Endothelial cell of umbilical vein (primary cell): ENCODE measurements at regions not wholly inside any gene's neighbourhood (a gene's known extent, or its start where the extent isn't known, plus 50 kb on each side); places are given as distances from the start of the nearest gene placed in this dataset.

Experiments used
- BruUV-seq: library from RNA; stranded (reverse); fragments of 400-500 nt; replicated peaks from 2 replicates; lab custom pipeline; 2021; lab: Mats Ljungman, UMichigan
- CTCF ChIA-PET: fragments of 300-600, 350-600 bp; sonication (Branson Sonifier 250); formaldehyde crosslinking; loops from one replicate; lab custom pipeline; 2021; ENCODE audit warnings: antibody characterized with exemption, inconsistent platforms; lab: Charles Lee
- POLR2A ChIA-PET: fragments of 300-600, 350-600 bp; sonication (Branson Sonifier 250); formaldehyde crosslinking; loops from one replicate; lab custom pipeline; 2021; ENCODE audit warnings: antibody characterized with exemption, inconsistent platforms; lab: Charles Lee
- DNase-seq: peaks from one replicate; pipeline ENCODE4 v3.0.0-alpha.2; 2011; ENCODE audit warnings: low read depth, low spot score
- FAIRE-seq: peaks from 2 replicates; lab custom pipeline; 2011; peaks lifted over from hg19 to GRCh38; lab: Jason Lieb, UNC
- H2AFZ ChIP-seq: 2 replicates; pipeline ENCODE4 v1.6.0; 2012; ENCODE audit warnings: low read depth, low read length, control low read depth, inconsistent platforms
- H3K27ac ChIP-seq: 2 replicates; pipeline ENCODE4 v1.5.1; 2011; ENCODE audit warnings: low read depth, mild to moderate bottlenecking, control low read depth, low read length, moderate library complexity; ENCODE audit not compliant: insufficient read depth
- H3K27me3 ChIP-seq, 2 experiments: 2 replicates each; pipeline versions ENCODE4 v1.6.0 to v1.6.1; 2011; ENCODE audit warnings: low read length in 2 of 2, mixed read lengths in 1 of 2; ENCODE audit not compliant: control insufficient read depth in 2 of 2, insufficient read depth in 2 of 2
- H3K36me3 ChIP-seq, 2 experiments: 2 replicates in 1 of 2; 3 replicates in 1 of 2; pipeline ENCODE4 v1.5.1; 2011; ENCODE audit warnings: low read length in 2 of 2, mild to moderate bottlenecking in 1 of 2, moderate library complexity in 1 of 2; ENCODE audit not compliant: control insufficient read depth in 2 of 2, insufficient read depth in 2 of 2; ENCODE audit errors: extremely low read depth in 1 of 2
- H3K4me1 ChIP-seq: 3 replicates; pipeline ENCODE4 v1.5.1; 2011; ENCODE audit warnings: mild to moderate bottlenecking, low read length; ENCODE audit not compliant: control insufficient read depth, insufficient read depth; ENCODE audit errors: extremely low read depth
- H3K4me2 ChIP-seq: 2 replicates; pipeline ENCODE4 v1.6.1; 2011; ENCODE audit warnings: low read length, control low read depth, mixed read lengths; ENCODE audit not compliant: insufficient read depth
- H3K4me3 ChIP-seq, 3 experiments: fragments of 200-600 bp in 1 of 3; sonication (generic), shearing (Covaris generic) in 1 of 3; replicated peaks in 1 of 3; 2 replicates each; pipeline ENCODE4 v1.5.1; 2011 to 2016; ENCODE audit warnings: control low read depth in 3 of 3, low read length in 3 of 3, mild to moderate bottlenecking in 2 of 3, inconsistent platforms in 1 of 3, low read depth in 1 of 3, moderate library complexity in 1 of 3; ENCODE audit not compliant: insufficient read depth in 1 of 3
- H3K79me2 ChIP-seq: 2 replicates; pipeline ENCODE4 v1.6.0; 2012; ENCODE audit warnings: low read length, inconsistent platforms; ENCODE audit not compliant: control insufficient read depth, insufficient read depth
- H3K9ac ChIP-seq: replicated peaks from 2 replicates; pipeline ENCODE3; 2011; ENCODE audit warnings: low read length, control low read depth; ENCODE audit not compliant: insufficient read depth; ENCODE audit errors: extremely low read depth
- H3K9me1 ChIP-seq: replicated peaks from 3 replicates; pipeline ENCODE4 v1.6.0; 2011; ENCODE audit warnings: mild to moderate bottlenecking, low read length; ENCODE audit not compliant: control insufficient read depth, insufficient read depth; ENCODE audit errors: extremely low read depth
- H3K9me3 ChIP-seq: replicated peaks from 2 replicates; pipeline ENCODE4 v1.5.1; 2012; ENCODE audit warnings: low read length, inconsistent platforms; ENCODE audit not compliant: control insufficient read depth, insufficient read depth
- H4K20me1 ChIP-seq: replicated peaks from 2 replicates; pipeline ENCODE3; 2011; ENCODE audit warnings: mild to moderate bottlenecking, low read length; ENCODE audit not compliant: control insufficient read depth, insufficient read depth; ENCODE audit errors: extremely low read depth
- FOS ChIP-seq: IDR thresholded peaks from 2 replicates; pipeline ENCODE4 v1.6.1; 2011; ENCODE audit warnings: mild to moderate bottlenecking, low read length, moderate library complexity, borderline replicate concordance; ENCODE audit not compliant: insufficient read depth
- GATA2 ChIP-seq: IDR thresholded peaks from 2 replicates; pipeline ENCODE4 v1.7.0; 2011; ENCODE audit warnings: low read depth, mild to moderate bottlenecking, moderate library complexity, mixed read lengths, low read length; ENCODE audit not compliant: insufficient read length, insufficient read depth
- JUN ChIP-seq: IDR thresholded peaks from 2 replicates; pipeline ENCODE4 v1.6.1; 2011; ENCODE audit warnings: borderline replicate concordance, low read depth; ENCODE audit not compliant: insufficient read length, insufficient read depth
- MYC ChIP-seq: IDR thresholded peaks from one replicate; pipeline ENCODE4 v1.6.1; 2011; ENCODE audit warnings: mild to moderate bottlenecking, low read depth, low read length
- POLR2A ChIP-seq: IDR thresholded peaks from 2 replicates; pipeline ENCODE4 v1.6.1; 2012; ENCODE audit warnings: low read depth, mild to moderate bottlenecking, control low read depth, low read length
- POLR2AphosphoS5 ChIP-seq: IDR thresholded peaks from 2 replicates; pipeline ENCODE4 v1.6.1; 2012; ENCODE audit warnings: low read depth, mild to moderate bottlenecking, control low read depth, low read length, moderate library complexity; ENCODE audit not compliant: insufficient read depth
- dilution Hi-C: fragments of 300-500 bp; cut with MboI; formaldehyde crosslinking; loops from one replicate; pipeline ENCODE4 v1.15.0; 2019; ENCODE audit warnings: low sequenced_read_pairs; ENCODE audit not compliant: extremely low pct_ligation_motif_present
- intact Hi-C: fragments of 100-400 bp; cut with micrococcal nuclease; formaldehyde crosslinking; loops from one replicate; pipeline ENCODE4 v1.10.0; 2022
- TF ChIP-seq, protein P1 (sequence below): IDR thresholded peaks from 2 replicates; pipeline ENCODE4 v1.6.1; 2011; ENCODE audit not compliant: insufficient read depth, insufficient read length

DNA sequence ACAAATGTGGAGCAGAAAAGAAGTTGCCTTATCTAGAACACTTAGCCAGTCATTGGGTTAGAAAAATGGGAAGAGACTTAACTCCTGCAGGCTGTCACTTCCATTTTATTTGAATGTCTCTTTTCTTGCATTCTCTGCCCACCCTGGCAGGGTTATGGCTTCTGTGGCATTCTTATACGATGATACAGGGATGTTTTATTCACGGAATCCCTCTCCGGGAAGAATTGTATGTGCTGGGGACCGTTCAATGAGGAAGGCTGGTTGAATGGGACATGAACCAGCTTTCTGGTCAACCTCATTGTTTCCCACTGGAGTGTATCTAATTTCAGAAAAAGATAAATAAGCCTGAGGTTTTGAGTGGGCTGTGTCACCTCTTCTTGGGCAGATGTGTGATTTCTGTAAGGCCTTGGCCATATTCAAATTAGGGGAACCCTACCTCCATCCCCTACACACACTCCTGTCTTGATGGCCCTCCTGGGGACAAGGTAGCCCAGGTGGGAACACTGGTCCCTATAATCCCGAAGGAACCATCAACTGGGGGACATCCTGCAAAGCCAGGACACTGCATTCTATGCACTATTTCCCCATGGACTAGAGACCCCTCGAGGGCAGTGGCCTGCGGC lies 174.8 kb upstream of the GSC start:
- Histone ChIP-seq H3K9ac (no peak overlapping the region), H3K4me1 (no peaks in the 10 kb centered on the region), H3K27ac (no peak overlapping the region), H3K79me2 (no peaks in the 10 kb centered on the region), H2AFZ (no peak overlapping the region), H3K9me3 (peaks cover 2% of the 10 kb centered on the region), H3K4me2 (no peak overlapping the region), H3K4me3 (no peak overlapping the region), H3K9me1 (no peaks in the 10 kb centered on the region), H4K20me1 (no peaks in the 10 kb centered on the region), H3K36me3 (no peaks in the 10 kb centered on the region), H3K27me3 (no peaks in the 10 kb centered on the region)
- FAIRE-seq (no peak), DNase-seq (no peak)
- TF ChIP-seq, protein P1, sequence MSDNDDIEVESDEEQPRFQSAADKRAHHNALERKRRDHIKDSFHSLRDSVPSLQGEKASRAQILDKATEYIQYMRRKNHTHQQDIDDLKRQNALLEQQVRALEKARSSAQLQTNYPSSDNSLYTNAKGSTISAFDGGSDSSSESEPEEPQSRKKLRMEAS = no peak
- TF ChIP-seq POLR2A (no peak), JUN (no peak), POLR2AphosphoS5 (no peak), GATA2 (no peak)
- POLR2A ChIA-PET = no interaction called here
- dilution Hi-C loops = no loop called here
- CTCF ChIA-PET = no interaction called here
- intact Hi-C loops = no loop called here
- BruUV-seq = no TSS peak

DNA sequence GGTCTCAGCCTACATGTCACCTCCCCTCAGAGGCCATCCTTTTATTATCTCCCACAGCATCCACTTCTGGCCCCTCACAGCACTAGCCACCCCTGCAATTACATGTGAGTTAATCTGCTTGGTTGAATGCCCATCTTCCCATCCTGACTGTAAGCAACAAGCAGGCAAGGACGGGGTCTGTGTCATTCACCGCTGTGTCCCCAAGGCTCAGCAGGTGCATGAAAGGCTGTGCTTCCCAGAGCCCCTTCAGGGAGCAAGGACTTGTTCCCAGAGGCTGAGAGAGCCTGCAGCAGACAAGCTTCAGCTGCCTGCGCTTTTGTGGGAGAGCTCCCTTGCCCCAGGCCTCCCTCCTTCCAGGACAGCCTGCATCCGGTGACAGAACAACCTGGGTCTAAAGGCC lies 172.7 kb upstream of the GSC start:
- ChIA-PET CTCF (no interaction called here), POLR2A (no interaction called here)
- Histone ChIP-seq H3K4me1 (no peaks in the 10 kb centered on the region), H3K36me3 (no peaks in the 10 kb centered on the region), H3K9me1 (no peaks in the 10 kb centered on the region), H3K9me3 (peaks cover 2% of the 10 kb centered on the region), H3K9ac (no peak overlapping the region), H2AFZ (no peak overlapping the region), H3K27me3 (no peaks in the 10 kb centered on the region), H3K4me3 (no peak overlapping the region), H3K27ac (no peak overlapping the region), H3K79me2 (no peaks in the 10 kb centered on the region), H4K20me1 (no peaks in the 10 kb centered on the region), H3K4me2 (no peak overlapping the region)
- TF ChIP-seq MYC (no peak), FOS (no peak)
- TF ChIP-seq, protein P1 = no peak
- dilution Hi-C loops (no loop called here), intact Hi-C loops (no loop called here)
- no TSS peak for BruUV-seq
- DNase-seq (no peak), FAIRE-seq (no peak)
